Left cardiac atrium (tissue), 4 donors: ENCODE measurements at regions not wholly inside any gene's neighbourhood (a gene's known extent, or its start where the extent isn't known, plus 50 kb on each side); places are given as distances from the start of the nearest gene placed in this dataset.

Experiments used
- ATAC-seq, 2 donors: fragments of 200-7000 bp; cut with Tn5 transposase; one replicate each; pipeline ENCODE4 v1.9.1; 2020; ENCODE audit warnings: mild to moderate bottlenecking in 2 of 2, moderate library complexity in 2 of 2
- DNase-seq: peaks from one replicate; pipeline ENCODE4 v3.0.0-alpha.2; 2020
- intact Hi-C, 2 donors: fragments of 100-400 bp; cut with DNase I; formaldehyde crosslinking; loops; one replicate each; pipeline versions ENCODE4 v1.14.1 to v1.15.1; 2022 to 2023
- donor health status: DM: no; HTN: yes; CAD: no.
- donor health status: DM: no; HTN: yes; CAD: no; lungs with severe emphysema.
- donor health status: DM: yes; HTN: yes; CAD: no.
- donor health status: Dilated cardiomyopathy.

DNA sequence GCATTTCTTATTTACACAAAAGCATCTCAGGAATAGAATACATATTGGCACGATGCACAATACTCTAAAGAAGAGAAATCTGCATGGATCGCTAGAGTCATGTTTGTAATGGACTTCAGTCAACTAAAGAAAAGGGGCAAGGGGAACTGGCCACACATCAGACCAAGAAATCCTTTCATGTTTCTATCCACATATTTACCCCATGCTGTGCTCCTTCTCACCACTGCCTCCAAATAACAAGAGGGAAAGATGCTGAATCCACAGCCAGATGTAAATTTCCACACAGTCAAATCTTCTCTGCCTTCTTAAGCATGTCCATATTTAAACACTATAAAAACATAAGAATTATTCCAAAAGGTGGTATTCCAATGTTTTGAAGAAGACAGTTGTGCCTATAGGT is 67.6 kb downstream of the COX18 start:
- intact Hi-C loops = no loop called here
- ATAC-seq (no peak), DNase-seq (no peak)

DNA sequence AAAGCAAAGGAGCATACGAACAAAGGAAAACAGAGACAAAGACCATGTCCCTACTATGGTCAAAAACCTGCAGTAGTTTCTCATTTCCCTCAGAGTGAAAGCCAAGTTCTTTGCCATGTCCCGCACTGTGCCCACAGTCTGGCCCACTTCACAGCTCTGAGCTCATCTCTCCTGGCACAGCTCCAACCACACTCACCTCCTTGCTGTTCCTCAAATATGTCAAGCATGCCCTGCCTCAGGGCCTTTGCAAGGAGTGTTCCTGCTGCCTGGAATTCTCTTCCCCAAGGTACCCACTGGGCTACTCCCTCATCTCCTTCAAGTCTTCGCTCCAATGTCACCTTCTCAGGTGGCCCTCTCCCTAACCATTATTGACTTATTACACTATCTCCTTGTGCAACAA is 72.1 kb downstream of the COX18 start:
- ATAC-seq = no peak
- no peak for DNase-seq
- intact Hi-C loops = no loop called here

DNA sequence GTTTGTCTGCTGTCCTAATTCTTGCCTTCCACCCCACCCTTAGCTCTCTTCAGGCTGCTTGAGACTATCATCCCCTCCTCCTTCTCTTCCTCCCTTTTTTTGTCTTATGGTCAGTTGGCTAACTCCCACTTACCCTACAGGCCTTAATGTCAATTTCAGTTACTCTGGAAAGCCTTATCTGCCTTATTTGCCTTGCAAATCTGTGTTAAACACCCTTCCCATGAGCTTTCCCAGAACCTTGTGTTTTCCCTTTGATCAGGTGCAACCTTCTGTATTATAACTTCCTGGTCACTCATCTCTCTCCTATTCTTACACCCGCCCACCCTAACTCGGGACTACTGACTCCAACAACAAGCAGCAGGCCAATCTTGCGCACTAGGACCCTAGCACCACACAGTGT is 74.8 kb downstream of the COX18 start:
- intact Hi-C loops = no loop called here
- no peak for ATAC-seq
- no peak for DNase-seq

DNA sequence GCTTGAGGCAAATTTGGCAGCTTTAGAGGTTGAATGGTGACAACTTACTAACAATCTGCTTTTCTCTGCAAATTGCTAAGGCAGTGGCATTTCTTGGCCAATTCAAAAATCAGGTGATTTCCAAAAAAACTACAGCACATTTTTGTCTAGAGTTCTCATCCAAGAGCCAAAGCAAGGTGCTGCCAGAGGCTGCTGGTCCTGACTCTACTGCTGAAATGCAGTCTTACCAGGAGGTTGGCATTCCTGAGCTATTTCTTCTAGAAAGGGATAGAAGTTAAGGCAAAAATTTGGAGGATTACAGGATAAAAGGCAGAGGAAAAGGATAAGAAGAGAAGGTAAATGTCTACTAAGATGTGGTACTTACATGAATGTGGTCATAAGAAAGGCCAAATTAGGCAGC is 75.6 kb downstream of the COX18 start:
- ATAC-seq = no peak
- intact Hi-C loops = no loop called here
- no peak for DNase-seq

DNA sequence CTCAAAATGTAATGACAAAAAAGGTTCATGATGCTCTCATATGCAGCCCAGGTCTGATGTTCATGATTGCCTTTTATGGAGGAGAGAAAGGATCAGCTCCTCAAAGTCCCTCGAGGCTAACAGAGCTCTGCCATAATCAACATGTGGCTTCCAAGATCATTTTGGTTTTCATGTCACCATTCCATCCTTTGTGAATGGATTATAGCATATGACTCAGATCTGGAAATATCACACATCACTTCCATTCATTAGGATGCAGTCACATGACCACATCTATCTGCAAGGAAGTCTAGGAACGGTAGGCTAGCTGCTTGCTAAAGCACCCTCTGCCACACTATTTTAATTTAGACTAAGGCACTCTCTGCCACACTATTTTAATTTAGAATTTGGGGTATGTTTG is 77.6 kb downstream of the COX18 start:
- DNase-seq = no peak
- no peak for ATAC-seq
- intact Hi-C loops = no loop called here

DNA sequence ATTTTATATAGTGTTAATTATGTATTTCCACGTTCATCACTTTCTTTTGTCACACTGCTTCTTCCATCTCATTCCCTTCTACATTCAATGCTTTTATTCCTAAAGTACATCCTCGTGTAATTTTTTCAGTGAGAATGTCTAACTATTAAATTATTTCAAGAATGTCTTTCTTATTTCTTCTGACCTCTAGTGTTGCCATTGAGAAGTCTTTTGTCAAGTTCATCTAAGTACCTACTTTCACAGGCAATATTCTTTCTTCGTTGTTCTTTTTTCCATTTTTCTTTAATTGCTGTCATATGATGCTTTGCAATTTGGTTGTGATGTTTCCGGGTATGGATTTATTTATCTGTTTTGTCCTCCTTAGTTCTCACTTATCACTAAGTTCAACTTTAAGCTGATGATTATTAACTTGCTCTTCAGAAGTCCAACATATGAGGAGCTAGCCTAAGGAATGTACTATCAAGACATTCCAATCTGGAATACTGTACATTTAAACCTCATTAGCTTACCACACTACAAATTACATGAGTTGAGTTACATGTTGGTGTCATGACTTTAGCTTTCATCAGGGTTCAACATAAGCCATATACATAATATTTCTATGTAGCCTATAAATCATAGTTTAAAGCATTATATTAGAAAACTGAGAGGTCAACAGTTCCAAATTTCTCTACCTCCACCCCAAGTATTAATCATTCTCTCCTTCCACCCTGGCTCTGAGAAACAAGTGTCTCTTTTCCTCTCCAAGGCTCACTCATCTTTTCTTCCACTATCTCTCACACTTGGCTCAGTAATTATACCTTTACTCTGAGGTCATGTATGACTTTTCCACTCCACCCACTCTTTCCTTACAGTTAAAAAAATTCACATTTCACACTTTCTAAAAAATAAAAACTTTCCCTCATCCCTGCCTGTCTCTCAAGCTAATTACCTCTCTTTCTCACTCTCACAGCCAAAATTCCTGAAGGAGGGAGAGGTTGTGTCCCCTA is 81.5 kb downstream of the COX18 start:
- ATAC-seq = no peak
- DNase-seq = no peak
- intact Hi-C loops = no loop called here

DNA sequence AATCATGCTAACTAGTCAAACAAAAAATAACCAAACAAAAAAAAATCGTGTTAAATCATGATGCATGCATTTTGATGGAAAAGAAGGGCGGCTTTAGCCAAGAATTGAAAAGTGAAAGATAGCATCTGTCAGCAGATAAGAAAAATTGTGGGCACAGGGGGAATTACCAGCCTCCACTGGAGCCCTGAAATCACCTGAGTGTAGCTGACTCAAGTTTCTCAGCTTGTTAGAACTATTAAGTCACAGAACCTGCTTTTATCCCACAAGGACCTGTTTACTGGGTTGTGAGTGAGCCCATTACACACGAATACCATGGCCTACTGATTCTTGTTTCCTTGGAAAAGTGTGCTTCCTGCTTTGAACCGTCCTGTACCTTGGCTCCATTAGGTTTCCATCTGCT is 85.2 kb downstream of the COX18 start:
- ATAC-seq (no peak), DNase-seq (no peak)
- intact Hi-C loops = no loop called here

DNA sequence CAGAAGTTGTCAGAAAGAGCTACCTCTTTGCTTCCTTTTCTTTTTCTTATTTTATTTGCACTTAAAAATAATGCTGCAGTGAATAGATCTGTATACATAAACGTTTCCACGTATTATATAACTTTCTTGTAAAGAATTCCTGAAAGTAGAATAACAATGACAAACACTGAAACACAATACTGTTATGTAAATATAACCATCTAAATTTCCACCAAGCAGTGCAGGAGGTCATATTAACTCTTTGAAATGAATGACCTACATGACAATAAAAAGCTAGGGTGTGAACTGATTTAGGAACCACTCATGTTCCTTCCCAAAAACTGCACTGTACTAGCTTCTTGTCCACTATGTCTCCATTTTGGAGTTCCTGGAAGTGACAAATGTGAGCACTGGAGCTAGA is 85.8 kb downstream of the COX18 start:
- no peak for DNase-seq
- intact Hi-C loops = no loop called here
- no peak for ATAC-seq

DNA sequence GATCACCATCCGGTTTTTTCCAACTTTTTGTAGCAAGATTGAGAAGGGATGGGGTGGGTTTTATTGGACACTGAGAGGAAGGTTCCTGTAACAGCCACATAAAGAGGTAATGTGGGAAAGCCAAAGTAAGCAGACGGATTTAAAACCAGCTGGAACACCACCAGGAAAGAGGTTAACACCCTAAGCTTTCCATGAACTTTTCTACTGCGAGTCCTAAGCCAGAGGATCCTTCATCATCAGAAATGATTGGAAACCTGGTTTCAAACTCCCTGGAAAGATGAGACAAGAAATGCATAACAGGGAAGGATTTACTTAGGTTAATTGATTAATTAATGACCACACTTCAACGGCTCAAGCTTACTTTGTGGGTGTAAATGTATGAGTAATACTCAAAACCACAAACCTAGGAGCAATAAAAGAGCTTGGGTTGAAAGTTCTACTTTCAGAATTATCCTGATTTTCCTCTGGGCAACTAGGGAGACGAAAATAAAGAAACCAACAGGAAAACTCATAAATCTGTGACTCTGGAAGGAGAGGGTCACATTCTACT is 91.5 kb downstream of the COX18 start:
- intact Hi-C loops = no loop called here
- DNase-seq (no peak), ATAC-seq (no peak)

DNA sequence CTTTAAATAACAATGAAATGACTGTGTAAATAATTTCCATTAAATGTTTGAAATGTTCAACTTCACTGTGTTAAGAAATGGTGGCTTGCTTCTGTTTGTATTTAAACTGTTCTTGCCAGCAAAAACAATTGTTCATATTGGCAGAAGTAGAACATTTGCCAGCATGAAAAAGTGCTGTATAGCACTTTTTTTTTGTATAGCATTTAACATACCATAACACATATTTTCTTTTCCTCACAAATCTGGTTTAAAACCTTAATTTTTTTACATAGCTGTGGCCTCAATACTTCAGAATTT is 94.1 kb downstream of the COX18 start:
- intact Hi-C loops = no loop called here
- no peak for ATAC-seq
- no peak for DNase-seq

DNA sequence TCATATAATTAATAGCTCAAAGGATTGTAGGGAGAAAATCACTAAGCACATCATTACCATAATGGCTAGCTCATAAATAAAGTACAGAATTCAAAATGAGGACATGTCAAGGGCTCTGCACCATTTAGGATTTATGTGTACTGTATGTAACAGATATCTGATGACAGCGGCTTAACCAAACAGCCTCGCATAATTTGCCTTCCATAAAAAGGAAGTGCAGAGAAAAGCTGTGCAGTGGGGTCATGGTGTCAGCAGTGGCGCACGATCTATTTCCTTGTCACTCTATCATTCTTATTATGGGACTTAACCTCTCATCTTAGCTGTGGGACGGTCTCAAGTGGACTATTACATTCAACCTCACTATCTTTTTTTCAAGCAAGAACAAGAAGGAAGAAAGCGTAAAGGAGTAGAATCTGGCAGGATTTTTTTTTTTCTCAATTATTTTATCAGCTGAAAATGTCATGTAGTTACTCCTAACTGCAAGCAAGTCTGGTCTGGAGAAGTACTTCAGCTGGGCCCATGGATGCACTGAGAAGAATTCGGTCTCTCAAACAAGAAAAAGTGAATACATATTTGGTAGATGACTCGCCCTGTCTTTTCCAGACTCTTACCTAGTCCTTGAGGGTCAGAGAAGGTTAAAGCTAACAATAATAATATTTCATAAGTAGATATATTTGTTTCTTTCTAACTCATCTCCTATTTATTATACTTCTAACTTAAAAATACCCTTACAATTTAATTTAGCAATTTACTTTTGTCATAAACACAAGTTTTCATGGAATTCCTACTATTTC is 94.6 kb downstream of the COX18 start:
- ATAC-seq = peak in 1 of 2 donors; percentile 48
- no peak for DNase-seq
- intact Hi-C loops = no loop called here

DNA sequence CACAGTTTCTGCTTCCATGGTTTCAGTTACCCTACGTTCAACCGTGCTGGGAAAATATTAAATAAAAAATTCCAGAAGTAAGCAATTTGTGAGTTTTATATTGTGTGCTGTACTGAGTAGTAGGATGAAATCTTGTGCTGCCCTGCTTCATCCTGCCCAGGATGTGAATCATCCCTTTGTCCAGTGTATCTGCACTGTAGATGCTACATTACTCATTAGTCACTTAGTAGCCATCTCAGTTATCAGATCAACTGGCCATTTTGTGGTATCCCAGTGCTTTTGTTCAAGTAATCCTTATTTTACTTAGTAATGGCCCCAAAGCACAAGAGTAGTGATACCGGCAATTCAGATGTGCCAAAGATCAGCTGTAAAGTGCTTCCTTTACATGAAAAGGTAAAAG is 97.9 kb downstream of the COX18 start:
- ATAC-seq (no peak), DNase-seq (no peak)
- intact Hi-C loops = no loop called here

DNA sequence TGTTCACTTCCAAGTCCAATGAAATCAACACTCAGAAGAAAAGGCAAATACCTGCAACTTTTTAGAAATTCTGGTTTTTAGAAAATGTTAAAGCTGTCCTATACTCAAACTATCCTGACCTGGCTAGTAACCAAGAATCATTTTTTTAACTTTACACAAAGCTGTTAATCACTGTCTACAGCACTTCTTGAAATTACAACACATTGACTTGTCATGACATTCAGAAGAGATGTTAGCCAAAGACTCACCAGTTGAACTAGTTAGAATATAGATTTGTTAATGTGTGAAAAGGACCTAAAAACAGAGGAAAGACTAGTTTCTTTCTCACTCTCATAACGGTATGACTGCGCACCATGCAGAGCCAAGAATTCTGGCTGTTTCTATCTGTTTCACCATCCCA is 98.8 kb downstream of the COX18 start:
- DNase-seq (no peak), ATAC-seq (no peak)

DNA sequence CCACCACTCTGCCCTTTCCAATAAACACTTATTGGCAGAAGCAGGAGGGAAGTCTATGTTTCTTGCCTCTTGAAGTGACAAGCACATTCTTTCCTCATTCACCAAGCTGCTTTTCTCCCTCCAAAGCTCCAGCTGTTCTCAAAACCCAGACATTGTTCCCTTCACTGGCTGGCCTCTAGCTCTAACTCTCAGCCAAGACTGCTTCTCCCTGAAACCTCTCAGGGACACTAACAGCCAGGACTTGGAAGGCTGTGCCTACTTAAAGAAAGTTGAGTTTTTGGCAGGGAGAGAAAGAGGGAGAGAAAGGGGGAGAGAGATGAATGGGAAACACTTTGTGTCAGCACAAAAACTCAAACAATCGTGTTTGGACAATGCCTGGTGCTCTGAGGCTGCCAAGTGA is 99.5 kb downstream of the COX18 start:
- intact Hi-C loops = no loop called here
- DNase-seq (no peak), ATAC-seq (peak; percentile 94 to 97)

More for the DNA sequence above, 98.8 kb downstream of the COX18 start:
- intact Hi-C loops = no loop called here

DNA sequence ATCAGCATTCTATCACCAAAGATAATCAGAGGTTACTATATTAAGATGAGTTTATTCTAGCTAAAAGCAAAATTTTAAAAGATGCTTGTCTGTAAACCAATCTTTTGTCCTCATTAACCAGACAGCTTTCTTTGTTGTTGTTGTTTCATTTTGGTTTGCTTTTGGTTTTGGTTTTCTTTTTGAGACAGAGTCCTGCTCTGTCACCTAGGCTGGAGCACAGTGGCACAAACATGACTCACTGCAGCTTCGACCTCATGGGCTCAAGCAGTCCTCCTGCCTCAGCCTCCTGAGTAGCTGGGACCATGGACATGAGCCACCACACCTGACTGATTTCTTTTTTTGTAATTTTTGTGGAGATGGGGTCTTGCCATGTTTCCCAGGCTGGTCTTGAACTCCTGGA is 102.9 kb downstream of the COX18 start:
- intact Hi-C loops = no loop called here
- DNase-seq (no peak), ATAC-seq (no peak)

DNA sequence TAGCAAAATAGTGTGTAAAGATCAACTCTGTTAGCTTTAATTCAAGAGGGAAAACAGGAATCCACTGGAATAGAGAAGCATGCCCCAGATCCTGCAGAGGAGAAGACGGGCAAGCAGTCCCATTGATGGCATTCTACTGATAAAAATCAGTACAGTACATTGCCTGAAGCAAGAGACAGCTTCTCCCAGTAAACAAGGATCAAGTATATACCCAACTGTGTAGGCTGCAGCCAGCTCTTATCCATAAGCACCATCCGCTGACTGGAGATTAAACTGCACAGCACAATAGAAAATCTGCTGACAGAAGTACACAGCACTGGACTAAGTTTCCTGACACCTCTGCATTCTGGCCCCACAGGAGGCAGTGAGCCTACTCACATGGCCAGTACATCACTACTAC is 110.1 kb downstream of the COX18 start:
- ATAC-seq (no peak), DNase-seq (no peak)
- intact Hi-C loops = no loop called here

DNA sequence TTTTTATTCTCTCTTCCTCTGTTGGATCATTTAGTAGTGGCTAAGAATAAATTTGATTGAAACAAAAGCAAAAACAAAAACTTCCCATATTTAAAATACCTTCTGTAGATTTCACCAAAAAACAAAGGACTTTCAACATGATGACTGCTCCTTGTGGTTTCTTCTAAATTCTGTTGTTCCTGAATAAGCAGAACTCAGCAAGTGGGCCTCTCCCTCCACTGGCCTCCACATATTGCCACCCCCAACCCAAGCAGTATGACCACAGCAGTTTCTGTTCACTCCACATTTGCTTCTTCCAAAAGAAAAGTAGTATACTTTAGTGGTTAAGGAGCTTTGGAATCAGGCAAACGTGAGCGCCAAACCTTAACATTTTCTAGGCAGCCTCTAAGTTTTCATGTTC is 114.7 kb downstream of the COX18 start:
- ATAC-seq (no peak), DNase-seq (no peak)

DNA sequence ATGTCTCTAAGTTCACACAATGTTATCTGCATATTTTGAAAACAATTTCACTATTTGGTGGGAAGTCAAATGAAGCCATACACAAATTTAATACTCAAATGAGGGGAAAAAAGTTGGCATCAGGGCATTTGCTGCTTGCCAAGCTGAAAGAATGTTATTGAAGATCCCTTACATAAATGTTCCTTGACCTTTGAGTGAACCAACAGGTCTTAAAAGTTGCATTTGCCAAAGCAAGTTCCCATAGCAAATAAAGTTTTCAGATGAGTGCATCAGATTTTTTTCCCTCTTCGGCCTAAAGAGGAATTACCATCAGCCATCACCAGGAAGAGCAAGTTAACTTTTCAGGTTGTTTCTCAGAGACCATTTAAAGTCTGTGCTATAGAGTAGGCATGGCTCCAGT is 115.9 kb downstream of the COX18 start:
- intact Hi-C loops = no loop called here
- ATAC-seq = no peak
- no peak for DNase-seq

More for the DNA sequence above, 114.7 kb downstream of the COX18 start:
- intact Hi-C loops = no loop called here

DNA sequence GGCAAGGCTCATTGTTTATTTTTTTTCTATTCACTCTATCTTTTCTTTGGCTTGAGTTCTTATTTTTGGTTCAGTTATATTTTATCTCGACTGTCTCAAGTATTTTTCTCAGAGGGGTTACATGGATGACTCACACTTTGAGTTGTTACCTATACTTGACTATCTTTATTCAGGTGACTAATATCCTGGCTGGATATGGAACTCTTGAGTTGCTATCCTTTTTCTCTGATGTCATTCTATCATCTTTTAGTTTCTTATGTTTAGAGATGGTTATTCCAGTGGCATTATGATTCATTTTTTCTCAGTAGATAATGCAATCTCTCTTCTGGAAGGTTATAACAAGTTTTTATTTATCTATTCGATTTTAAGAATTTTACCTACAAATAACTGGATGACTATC is 117.9 kb downstream of the COX18 start:
- no peak for DNase-seq
- peak in 1 of 2 donors; percentile 66 for ATAC-seq

DNA sequence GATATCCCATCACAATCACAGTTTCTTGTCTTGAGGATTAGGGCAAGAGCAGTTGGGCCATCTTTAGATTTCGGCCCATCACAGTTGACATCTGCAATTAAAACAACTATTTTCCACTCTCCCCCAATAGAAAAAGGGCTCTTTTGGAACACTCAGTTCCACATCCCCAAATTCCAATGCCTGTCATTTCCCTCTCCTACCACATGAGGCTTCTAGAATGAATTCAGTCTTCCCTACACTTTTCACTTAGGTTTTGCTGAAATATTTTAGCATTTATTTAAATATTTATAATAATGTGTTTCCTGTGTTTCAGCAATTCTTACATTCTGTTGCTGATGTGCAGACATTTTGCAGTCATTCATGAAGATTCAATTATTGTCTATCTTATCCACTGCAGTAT is 118.4 kb downstream of the COX18 start:
- intact Hi-C loops = no loop called here
- ATAC-seq (no peak), DNase-seq (no peak)

More for the DNA sequence above, 117.9 kb downstream of the COX18 start:
- intact Hi-C loops = no loop called here
